NOMO-1 (cell line): ENCODE measurements at regions not wholly inside any gene's neighbourhood (a gene's known extent, or its start where the extent isn't known, plus 50 kb on each side); places are given as distances from the start of the nearest gene placed in this dataset.
"Not testable (repeated sequence)": the region's sequence is repeated elsewhere in the genome, so short reads cannot be mapped to it uniquely, and the experiment has no call there.

Source experiments
- DNase-seq, 2 experiments: peaks; one replicate each; lab custom pipeline; 2025; ENCODE audit not compliant: unreplicated experiment in 2 of 2; lab: John Stamatoyannopoulos, UW

GRCh38 chr22:48075604-48076003 lies 1313.2 kb downstream of the TBC1D22A start:
- DNase-seq = no peak

- DNase-seq = no peak
Measured at GRCh38 chr22:48072777-48073176, 1310.3 kb downstream of the TBC1D22A start.

- DNase-seq = no peak
Measured at GRCh38 chr22:48071828-48072227, 1309.4 kb downstream of the TBC1D22A start.

DNA sequence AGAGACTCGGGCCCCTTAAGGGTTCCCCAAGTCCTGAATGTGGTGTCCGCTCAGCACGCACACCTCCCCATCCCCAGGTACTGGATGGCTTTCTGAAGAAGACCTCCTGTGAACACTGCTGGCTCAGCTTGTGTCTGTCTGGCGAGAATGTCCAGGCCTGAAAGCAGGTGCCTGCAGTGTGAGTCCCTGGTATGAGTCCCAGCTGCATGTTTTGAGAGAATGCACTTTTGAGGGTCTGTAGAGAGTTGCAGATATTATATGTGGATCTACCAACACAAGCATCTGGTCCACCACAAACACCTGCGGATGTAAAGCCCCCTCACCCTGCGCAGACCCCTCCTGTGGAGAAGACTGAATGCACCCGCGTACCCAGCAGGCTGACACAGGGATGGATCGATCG lies 1308.9 kb downstream of the TBC1D22A start:
- no peak for DNase-seq

- DNase-seq = no peak
Measured at GRCh38 chr22:48070760-48071159, 1308.3 kb downstream of the TBC1D22A start.

- DNase-seq = no peak
Measured at GRCh38 chr22:48070083-48070482, 1307.6 kb downstream of the TBC1D22A start.

- DNase-seq = no peak
Measured at GRCh38 chr22:48069256-48069655, 1306.8 kb downstream of the TBC1D22A start.

- no peak for DNase-seq
Measured at GRCh38 chr22:48068323-48068885, 1306.0 kb downstream of the TBC1D22A start.

GRCh38 chr22:48065892-48066291 lies 1303.4 kb downstream of the TBC1D22A start:
- no peak for DNase-seq

DNA sequence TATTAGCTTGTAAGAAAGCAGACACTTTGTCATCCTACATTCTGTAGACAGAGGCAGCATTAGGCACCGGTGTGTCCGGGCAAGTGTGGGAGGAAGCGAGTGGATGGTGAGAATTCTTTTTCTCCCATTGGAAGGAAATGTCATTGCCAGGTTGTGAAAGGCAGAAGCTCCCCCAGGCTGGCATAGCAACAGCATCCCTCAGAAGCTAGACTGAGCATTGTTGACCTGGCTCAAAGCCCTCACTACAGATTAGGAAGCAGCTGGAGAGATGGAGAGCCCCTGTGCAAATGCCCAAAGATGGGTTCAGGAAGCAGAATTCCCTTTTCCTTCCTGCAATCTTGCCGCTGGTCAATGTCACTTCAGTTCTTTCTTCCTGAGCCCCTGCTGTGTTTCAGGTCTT lies 1299.3 kb downstream of the TBC1D22A start:
- no peak for DNase-seq

DNA sequence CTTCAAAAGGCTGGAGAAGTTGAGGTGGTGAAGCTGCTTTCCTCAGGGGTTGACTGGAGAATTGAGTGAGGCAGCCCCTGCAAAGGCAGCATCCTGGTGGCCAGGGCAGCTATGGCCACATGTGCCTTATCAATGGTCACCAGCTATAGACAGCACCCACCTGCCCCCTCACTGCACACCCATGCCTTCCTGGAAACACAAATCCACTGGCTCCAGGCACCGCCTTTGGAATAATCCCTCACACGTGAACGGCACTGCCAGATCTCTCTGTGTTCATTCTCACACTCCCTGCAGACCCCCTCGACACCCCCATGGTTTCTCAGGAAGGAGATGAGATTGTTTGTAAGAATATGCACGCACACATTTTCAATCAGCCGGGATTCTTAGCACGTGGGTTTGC lies 1297.8 kb downstream of the TBC1D22A start:
- no peak for DNase-seq

GRCh38 chr22:48059521-48059920 lies 1297.1 kb downstream of the TBC1D22A start:
- DNase-seq = not testable (repeated sequence)

DNA sequence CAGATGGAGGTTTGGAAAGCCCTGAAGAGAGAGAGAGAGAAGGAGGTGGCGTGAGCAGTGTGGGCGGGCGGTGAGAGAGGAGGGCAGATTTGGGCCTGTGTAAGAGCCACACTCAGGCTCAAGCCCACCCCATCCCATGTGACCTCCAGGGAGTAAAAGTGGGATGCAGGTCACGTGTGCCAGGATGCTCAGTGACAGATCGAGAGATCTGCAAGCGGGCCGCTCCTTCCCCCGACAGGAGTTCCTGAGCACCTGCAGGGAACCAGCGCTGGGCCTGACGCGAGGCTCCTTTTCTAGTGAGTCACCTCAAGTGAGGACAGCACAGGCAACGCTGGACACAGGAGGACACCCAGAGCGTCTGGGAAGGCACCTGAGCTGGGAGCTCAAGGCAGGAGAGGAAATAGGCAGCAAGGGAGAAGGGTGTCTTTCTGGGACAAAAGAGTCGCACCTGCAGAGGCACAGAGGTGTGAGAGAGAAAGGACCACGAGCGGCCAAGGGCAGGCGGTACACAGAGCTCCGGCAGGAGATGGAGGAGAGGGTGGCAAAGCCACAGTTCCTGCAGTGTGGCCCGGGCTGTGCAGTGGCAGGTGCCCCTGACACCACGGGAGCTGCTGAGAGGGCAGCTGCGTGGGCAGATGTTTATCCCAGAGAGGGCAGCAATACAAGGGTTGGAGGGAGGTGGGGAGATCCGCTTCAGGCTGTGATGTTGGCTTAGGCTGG lies 1294.8 kb downstream of the TBC1D22A start:
- no peak for DNase-seq

- no peak for DNase-seq
Measured at GRCh38 chr22:48055827-48056226, 1293.4 kb downstream of the TBC1D22A start.

GRCh38 chr22:48055185-48055584 lies 1292.7 kb downstream of the TBC1D22A start:
- DNase-seq = no peak

GRCh38 chr22:48054596-48054995 lies 1292.1 kb downstream of the TBC1D22A start:
- no peak for DNase-seq

DNA sequence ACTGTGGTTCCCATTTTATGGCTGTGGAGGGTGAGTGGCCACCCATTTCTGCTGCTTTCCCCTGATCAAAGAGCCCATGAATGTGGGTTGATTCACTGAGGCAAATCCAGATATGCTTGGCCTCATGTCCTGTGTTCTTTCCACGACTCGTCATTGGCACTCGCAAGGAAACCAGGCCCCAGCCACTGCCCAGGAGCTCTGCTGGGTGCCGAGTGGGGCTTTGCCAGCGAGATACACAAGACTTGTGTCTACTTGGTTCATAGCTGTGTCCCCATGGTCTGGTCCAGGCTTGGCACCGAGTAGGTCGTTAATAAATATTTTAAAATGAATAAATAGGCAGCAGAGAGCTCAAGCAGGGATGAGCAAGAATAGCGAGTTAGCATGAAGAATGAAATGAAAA lies 1291.5 kb downstream of the TBC1D22A start:
- DNase-seq = no peak

DNA sequence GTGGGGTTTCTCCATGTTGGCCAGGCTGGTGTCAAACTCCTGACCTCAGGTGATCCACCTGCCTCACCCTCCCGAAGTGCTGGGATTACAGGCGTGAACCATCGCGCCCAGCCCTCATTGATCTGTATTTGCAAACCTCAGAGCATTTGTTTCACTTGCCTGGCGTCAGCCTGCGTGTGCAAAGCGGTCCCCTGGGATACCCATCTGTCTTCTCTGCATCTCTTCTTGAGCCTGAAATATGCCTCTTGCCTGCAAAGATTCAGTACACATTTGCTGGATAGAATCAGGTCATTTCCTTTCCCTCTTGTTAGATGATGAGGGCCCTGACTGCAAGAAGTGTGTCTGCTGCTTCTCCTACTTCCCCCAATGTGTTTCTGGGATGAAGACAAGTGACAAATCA lies 1291.0 kb downstream of the TBC1D22A start:
- DNase-seq = no peak

DNA sequence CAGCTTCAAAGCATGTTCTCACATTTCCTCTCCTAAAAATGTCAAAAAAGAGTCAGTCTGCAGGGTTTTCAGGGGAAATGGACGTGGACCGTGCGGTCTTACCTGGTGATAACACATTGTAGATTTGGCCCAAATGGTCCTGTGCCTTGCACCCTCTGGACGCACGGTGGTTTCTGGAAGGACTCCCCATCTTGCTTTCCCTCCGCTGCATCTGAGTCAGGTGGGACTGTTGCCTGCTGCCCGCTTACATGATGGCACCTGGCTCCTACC lies 1290.1 kb downstream of the TBC1D22A start:
- no peak for DNase-seq

DNA sequence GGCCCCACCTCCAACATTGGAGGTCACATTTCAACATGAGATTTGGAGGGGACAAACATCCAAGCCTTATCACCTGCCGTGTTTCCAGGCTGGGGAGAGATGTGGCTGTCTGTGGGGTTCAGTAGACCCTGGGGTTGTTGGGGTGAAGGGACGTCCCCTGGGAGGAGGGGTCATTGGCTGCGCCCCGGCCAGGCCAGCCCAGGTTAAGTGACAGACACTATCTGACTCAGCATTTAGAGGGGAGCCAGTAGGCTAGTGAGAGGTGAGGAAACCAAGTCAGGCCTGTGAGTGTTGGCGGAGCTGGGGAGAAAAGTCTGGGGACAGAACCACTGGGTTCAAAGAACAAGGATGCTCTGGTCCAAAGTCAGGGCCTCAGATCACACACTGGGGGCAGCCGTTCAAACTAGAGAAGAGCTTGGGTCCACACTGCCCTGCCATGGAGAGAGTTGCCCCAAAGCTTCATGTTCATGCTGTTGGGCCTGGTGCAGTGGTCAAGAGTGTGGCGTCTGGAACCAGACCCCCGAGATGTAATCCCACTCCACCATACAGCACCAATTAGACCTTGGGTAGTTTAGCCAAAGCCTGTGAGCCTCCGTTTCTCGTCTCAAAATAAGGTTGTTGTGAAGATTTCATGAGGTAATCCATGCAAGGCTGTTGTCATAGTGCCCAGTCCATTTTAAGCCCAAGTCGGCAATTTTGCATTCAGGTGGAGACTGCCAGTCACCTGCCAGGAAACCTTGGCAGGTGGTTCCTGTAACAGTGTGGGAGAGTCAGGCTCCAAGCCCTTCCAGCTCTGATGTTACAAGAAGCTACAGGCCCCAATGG lies 1289.6 kb downstream of the TBC1D22A start:
- no peak for DNase-seq

DNA sequence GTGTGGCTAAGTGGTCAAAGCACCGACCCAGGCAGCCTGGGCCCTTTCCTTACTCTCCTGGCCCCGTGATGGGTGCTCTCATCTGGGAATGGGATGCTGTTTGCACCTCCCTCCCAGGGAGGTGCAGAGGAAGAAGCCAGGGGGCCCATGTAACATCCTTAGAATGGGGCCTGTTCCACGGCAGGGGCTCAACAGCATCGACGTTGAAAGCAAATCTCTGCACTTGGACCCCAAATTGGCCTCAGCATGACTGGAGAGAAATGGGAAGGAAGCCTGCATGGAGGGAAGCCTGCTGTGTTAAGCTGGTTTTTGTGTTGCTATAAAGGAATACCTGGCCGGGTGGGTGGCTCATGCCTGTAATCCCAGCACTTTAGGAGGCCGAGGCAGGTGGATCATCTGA lies 1288.4 kb downstream of the TBC1D22A start:
- no peak for DNase-seq

DNA sequence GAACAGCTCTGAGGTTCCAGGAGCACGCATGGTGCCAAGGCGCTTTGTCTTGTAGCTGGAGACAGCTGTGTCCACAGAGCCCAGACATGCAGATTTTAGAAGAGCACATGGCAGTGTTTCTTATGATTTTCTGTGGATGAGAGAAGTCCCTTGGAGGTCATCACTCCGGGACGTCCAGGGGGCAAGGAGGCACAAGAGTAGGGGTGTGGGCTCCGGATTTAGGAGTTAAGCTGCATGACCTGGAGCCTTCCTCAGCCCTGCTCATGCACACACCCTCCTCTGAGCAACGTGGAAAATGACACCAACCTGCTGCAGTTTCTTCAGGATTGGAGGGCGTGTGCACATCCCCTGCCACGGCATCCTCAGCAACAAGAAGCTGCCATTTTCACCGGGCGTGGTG lies 1286.7 kb downstream of the TBC1D22A start:
- no peak for DNase-seq
